Stimulated activated naive B cell treated with anti-CD40 and anti-IgM and Interleukin-4, amounts not matched to agents 10 μg/mL and 1 μg/mL and 100 μg/mL, for 72 hours (primary cell): ENCODE measurements at regions not wholly inside any gene's neighbourhood (a gene's known extent, or its start where the extent isn't known, plus 50 kb on each side); places are given as distances from the start of the nearest gene placed in this dataset.

Experiments
- ATAC-seq, 2 donors: fragments of 150-1000 bp; cut with Tn5 transposase; replicated peaks; 2 replicates each; pipeline ENCODE4 v1.10.0; 2021; ENCODE audit warnings: moderate library complexity in 1 of 2
- DNase-seq: peaks from one replicate; pipeline ENCODE4 v3.0.0; 2021
- H3K27ac Mint-ChIP-seq: one replicate; pipeline ENCODE4 v1.8.0; 2022; ENCODE audit warnings: mild to moderate bottlenecking, mixed read lengths
- H3K27me3 Mint-ChIP-seq, 2 donors: one replicate each; pipeline ENCODE4 v1.8.0; 2022; ENCODE audit warnings: mixed read lengths in 2 of 2
- H3K36me3 Mint-ChIP-seq, 2 donors: one replicate each; pipeline ENCODE4 v1.8.0; 2022; ENCODE audit warnings: mixed read lengths in 2 of 2, mild to moderate bottlenecking in 1 of 2
- H3K4me1 Mint-ChIP-seq, 2 donors: one replicate each; pipeline ENCODE4 v1.8.0; 2022; ENCODE audit warnings: mixed read lengths in 2 of 2, mild to moderate bottlenecking in 1 of 2
- H3K4me3 Mint-ChIP-seq, 2 donors: one replicate each; pipeline ENCODE4 v1.8.0; 2022; ENCODE audit warnings: mild to moderate bottlenecking in 2 of 2, mixed read lengths in 2 of 2, moderate library complexity in 1 of 2
- H3K9me3 Mint-ChIP-seq, 2 donors: one replicate each; pipeline ENCODE4 v1.8.0; 2022; ENCODE audit warnings: mixed read lengths in 2 of 2, mild to moderate bottlenecking in 1 of 2

- peaks cover 4% of the 10 kb centered on the region in 2 donors for H3K9me3 Mint-ChIP-seq
- no peak for ATAC-seq
- no peaks in the 10 kb centered on the region for H3K4me1 Mint-ChIP-seq
- no peak overlapping the region for H3K4me3 Mint-ChIP-seq
- no peaks in the 10 kb centered on the region for H3K27me3 Mint-ChIP-seq
- no peak for DNase-seq
- H3K36me3 Mint-ChIP-seq: no peaks in the 10 kb centered on the region
- H3K27ac Mint-ChIP-seq: no peak overlapping the region
Observed at GRCh38 chr2:34311816-34312215, 712.7 kb upstream of the FAM98A start.

DNA sequence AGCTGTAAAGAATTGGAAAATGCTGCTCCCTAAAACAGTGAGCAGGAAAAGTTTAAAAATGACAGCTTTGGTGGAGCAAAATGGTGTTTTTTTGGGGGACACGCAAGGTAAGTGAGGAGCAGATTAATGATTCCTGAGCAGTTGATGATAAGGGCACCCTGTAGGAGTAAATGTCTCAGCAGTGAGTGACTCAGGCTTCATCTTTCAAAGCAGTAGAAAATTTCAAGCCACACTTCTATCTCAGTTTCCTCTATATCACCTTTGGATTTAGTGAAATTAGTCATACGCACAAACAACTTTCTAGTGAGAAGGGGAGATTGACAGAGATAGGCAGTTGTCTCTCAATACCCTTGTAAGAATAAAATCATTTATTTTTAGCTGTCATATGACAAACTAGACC is 709.0 kb upstream of the FAM98A start:
- H3K36me3 Mint-ChIP-seq: no peaks in the 10 kb centered on the region
- DNase-seq (no peak), ATAC-seq (no peak)
- no peaks in the 10 kb centered on the region for H3K4me1 Mint-ChIP-seq
- H3K4me3 Mint-ChIP-seq: no peak overlapping the region
- no peaks in the 10 kb centered on the region for H3K27me3 Mint-ChIP-seq
- peaks cover 4 to 6% of the 10 kb centered on the region in 2 donors for H3K9me3 Mint-ChIP-seq
- no peak overlapping the region for H3K27ac Mint-ChIP-seq

DNA sequence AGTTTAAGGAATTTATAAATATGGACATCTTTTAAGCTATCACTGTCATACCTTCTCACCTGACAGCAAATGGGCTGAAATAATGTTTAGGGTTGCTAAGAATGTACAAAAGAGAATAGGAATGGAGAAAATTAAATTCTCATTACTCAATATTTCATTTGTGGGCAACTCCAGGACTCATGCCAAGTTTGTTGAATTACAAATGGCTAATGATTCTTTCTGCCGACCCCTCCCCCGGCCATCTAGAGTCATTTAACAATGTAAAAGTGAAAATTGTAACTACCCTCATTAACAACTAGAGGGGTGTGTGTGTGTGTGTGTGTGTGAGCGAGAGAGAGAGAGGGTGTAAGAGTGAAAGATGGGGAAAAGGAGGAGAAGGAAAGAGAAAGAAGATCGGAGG is 708.5 kb upstream of the FAM98A start:
- no peaks in the 10 kb centered on the region for H3K36me3 Mint-ChIP-seq
- ATAC-seq: no peak
- no peaks in the 10 kb centered on the region for H3K27me3 Mint-ChIP-seq
- H3K27ac Mint-ChIP-seq: no peak overlapping the region
- DNase-seq: no peak
- H3K9me3 Mint-ChIP-seq: peaks cover 4 to 6% of the 10 kb centered on the region in 2 donors
- H3K4me1 Mint-ChIP-seq: no peaks in the 10 kb centered on the region
- no peak overlapping the region for H3K4me3 Mint-ChIP-seq

DNA sequence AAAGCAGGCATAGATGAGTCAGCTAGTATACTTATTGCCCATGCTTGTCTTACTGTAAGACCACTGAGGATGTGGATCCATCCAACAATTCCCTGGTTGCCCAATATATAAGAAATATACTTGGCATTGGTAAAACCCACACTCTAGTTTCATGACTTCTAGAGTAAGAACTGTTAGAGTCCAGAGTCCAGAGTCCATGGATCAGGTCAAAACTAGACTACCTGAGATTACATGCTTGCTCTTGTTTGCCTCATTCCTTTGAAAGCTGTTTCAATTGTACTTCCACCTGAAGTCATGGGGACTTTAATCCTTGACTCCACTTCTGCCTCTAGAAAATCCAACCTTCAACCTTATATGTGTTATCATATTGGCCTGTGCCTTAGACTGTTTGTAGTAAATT is 707.6 kb upstream of the FAM98A start:
- Mint-ChIP-seq H3K9me3 (peaks cover 3 to 4% of the 10 kb centered on the region in 2 donors), H3K4me3 (no peak overlapping the region), H3K36me3 (no peaks in the 10 kb centered on the region), H3K4me1 (no peaks in the 10 kb centered on the region), H3K27me3 (no peaks in the 10 kb centered on the region), H3K27ac (no peak overlapping the region)
- DNase-seq (no peak), ATAC-seq (no peak)

DNA sequence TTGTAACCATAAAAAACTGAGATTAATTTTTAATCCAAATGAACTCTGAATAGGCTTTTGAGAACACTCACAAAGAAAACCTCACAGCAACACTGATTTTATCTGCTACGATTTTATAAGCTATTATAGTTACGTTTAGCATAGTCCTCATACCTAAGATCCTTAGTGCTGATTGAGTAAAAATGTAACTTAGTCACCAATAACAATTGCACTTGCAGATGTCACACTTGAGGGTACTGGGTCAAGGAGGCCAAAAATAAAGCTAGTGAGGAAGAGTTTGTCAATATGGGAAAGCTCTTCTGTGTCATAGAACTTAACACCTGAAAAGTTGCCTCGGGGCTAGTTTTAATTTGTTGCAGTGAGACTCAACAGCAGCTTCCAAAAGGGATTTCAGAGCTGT is 706.5 kb upstream of the FAM98A start:
- H3K9me3 Mint-ChIP-seq: peaks cover 3 to 4% of the 10 kb centered on the region in 2 donors
- no peak overlapping the region for H3K27ac Mint-ChIP-seq
- no peak overlapping the region for H3K4me3 Mint-ChIP-seq
- ATAC-seq (no peak), DNase-seq (no peak)
- no peaks in the 10 kb centered on the region for H3K27me3 Mint-ChIP-seq
- no peaks in the 10 kb centered on the region for H3K4me1 Mint-ChIP-seq
- H3K36me3 Mint-ChIP-seq: no peaks in the 10 kb centered on the region

DNA sequence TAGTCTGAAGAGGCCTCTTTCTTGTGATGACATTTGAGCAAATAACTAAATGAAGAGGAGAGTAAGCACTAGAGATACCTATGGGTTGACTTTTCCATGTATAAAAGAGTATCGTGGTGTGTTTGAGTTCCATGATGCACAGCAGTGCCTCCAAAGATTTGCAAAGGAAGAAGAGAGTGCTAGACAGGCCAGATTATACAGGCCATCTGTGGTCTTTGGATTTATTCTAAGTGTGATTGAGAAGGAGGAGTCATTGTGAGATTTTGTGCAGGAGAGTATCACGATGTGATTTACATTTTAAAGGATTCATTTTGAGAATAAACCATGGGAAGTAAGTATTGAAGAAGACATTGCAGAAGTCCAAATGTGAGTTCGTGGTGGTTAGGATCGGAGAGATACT is 695.9 kb upstream of the FAM98A start:
- H3K4me1 Mint-ChIP-seq: no peaks in the 10 kb centered on the region
- no peak for ATAC-seq
- H3K27me3 Mint-ChIP-seq: no peaks in the 10 kb centered on the region
- DNase-seq: no peak
- no peak overlapping the region for H3K4me3 Mint-ChIP-seq
- H3K9me3 Mint-ChIP-seq: peaks cover 0 to 2% of the 10 kb centered on the region in 2 donors
- no peaks in the 10 kb centered on the region for H3K36me3 Mint-ChIP-seq
- no peak overlapping the region for H3K27ac Mint-ChIP-seq

DNA sequence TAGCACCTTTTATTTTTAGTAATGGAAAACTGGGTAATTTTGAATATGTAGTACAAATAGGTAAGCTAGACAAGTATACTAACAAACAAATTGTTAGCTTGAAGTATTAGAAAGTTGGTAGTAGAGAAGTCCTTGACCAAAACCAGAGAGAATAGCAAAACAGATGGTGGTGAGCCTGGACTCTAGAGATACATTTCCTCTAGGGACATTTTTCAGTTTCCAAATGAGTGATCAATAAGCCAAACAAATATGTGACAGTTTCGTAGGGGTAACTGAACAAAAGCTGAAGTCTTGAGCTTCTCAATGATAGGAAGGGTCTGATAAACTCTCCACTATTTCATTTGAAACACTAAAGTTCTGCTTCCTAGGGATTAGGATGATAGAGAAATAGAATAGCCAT is 692.0 kb upstream of the FAM98A start:
- Mint-ChIP-seq H3K27me3 (no peaks in the 10 kb centered on the region), H3K4me1 (no peaks in the 10 kb centered on the region)

DNA sequence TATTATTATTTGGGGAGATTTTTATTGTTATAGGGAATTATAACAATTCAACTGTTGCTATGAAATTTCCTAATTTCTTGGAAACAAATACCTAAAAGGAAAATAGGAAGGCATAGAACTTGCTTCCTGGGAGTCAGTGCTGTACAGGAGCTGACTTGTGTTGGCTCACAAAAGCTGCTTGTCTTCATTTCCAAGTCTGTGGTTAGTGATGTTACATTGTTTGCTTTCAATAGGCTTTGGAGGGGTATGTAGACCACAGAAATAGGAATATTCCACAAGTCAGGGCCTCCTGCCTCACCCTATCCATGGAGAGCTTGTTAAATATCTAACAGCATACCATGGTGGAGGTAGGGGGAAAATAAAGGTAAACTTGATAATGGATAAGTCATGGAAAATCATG is 688.9 kb upstream of the FAM98A start:
- no peak for ATAC-seq
- no peak overlapping the region for H3K27ac Mint-ChIP-seq
- no peak overlapping the region for H3K4me3 Mint-ChIP-seq
- H3K36me3 Mint-ChIP-seq: no peaks in the 10 kb centered on the region
- H3K4me1 Mint-ChIP-seq: no peaks in the 10 kb centered on the region
- no peak for DNase-seq
- H3K9me3 Mint-ChIP-seq: peaks cover 6 to 7% of the 10 kb centered on the region in 2 donors
- no peaks in the 10 kb centered on the region for H3K27me3 Mint-ChIP-seq

More for the DNA sequence above, 692.0 kb upstream of the FAM98A start:
- no peak overlapping the region for H3K27ac Mint-ChIP-seq
- DNase-seq (no peak), ATAC-seq (no peak)
- H3K9me3 Mint-ChIP-seq: peaks cover 0 to 1% of the 10 kb centered on the region in 2 donors
- H3K4me3 Mint-ChIP-seq: no peak overlapping the region
- H3K36me3 Mint-ChIP-seq: no peaks in the 10 kb centered on the region

DNA sequence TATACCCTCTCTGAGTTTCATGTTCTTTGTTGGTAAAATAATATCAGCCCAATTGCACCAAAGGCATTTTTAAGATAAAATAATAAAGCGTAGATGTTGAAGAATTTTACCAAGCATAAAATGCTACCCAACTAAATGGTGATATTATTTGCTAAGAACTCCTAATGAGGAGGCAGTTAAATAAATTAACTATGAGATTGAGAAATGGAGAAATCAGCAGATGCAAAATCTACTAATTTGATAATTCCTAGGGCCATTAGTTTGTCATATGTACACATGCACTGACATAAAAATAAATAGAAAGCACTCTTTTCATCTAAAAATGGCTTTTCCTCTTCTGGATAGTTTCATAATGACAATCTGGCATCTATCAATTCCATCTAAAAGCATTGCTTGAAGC is 681.5 kb upstream of the FAM98A start:
- no peaks in the 10 kb centered on the region for H3K27me3 Mint-ChIP-seq
- H3K36me3 Mint-ChIP-seq: no peaks in the 10 kb centered on the region
- H3K4me3 Mint-ChIP-seq: no peak overlapping the region
- H3K4me1 Mint-ChIP-seq: no peaks in the 10 kb centered on the region
- DNase-seq (no peak), ATAC-seq (no peak)
- H3K9me3 Mint-ChIP-seq: peaks cover 11 to 12% of the 10 kb centered on the region in 2 donors
- H3K27ac Mint-ChIP-seq: no peak overlapping the region

DNA sequence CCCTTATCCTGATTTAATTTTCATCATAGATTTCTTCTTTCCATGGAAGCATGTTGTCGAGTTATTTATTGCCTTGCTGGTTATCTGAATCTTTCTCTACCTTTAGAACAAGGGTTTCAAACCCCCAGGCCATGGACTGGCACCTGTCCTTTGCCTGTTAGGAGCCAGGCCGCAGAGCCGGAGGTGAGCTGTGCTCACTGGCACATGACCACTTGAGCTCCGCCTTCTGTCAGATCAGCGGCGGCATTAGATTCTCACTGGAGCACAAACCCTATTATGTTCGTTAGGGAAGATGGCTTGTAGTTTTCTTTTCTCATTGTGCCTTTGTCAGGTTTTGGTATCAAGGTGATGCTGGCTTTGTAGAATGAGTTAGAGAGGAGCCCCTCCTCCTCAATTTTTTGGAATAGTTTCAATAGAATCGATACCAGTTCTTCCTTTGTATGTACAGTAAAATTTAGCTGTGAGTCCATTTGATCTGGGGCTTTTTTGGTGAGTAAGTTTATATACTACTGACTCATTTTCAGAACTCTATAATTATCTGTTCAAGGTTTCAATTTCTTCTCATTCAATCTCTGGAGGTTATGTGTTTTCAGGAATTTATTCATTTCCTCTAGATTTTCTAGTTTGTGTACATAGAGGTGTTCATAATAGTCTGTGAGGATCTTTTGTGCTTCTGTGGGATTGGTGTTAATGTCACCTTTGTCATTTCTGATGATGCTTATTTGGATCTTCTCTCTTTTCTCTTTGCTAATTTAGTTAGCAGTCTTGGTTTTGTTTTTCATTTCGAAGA is 668.0 kb upstream of the FAM98A start:
- H3K36me3 Mint-ChIP-seq: no peaks in the 10 kb centered on the region
- peaks cover 0 to 14% of the 10 kb centered on the region in 2 donors for H3K9me3 Mint-ChIP-seq
- ATAC-seq: peak in 1 of 2 donors; percentile 61
- no peaks in the 10 kb centered on the region for H3K4me1 Mint-ChIP-seq
- H3K27me3 Mint-ChIP-seq: no peaks in the 10 kb centered on the region
- H3K27ac Mint-ChIP-seq: no peak overlapping the region
- H3K4me3 Mint-ChIP-seq: no peak overlapping the region
- DNase-seq: no peak

DNA sequence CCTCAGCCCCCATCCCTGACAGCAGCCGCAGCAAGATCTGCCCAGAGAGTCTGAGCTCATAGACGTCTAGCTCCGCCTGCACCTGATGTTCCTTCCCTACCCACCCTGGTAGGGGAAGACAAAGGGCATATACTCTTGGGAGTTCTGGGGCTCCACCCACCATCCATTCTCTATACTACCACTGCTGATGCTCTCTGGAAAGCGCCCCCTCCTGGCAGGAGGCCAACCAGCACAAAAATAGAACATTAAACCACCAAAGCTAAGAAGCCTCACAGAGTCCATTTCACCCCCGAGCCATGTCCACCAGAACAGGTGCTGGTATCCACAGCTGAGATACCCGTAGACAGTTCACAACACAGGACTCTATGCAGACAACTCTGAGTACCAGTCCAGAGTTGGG is 662.6 kb upstream of the FAM98A start:
- Mint-ChIP-seq H3K4me3 (no peak overlapping the region), H3K4me1 (no peaks in the 10 kb centered on the region), H3K27me3 (no peaks in the 10 kb centered on the region), H3K27ac (no peak overlapping the region), H3K9me3 (peaks cover 0 to 10% of the 10 kb centered on the region in 2 donors), H3K36me3 (no peaks in the 10 kb centered on the region)
- ATAC-seq: no peak
- DNase-seq: no peak

GRCh38 chr2:34254272-34254878 is 655.3 kb upstream of the FAM98A start:
- H3K9me3 Mint-ChIP-seq: peaks cover 4% of the 10 kb centered on the region in 2 donors
- ATAC-seq: no peak
- no peak overlapping the region for H3K27ac Mint-ChIP-seq
- H3K4me1 Mint-ChIP-seq: no peaks in the 10 kb centered on the region
- H3K36me3 Mint-ChIP-seq: no peaks in the 10 kb centered on the region
- H3K4me3 Mint-ChIP-seq: no peak overlapping the region
- no peak for DNase-seq
- no peaks in the 10 kb centered on the region for H3K27me3 Mint-ChIP-seq

GRCh38 chr2:34252111-34252510 is 653.0 kb upstream of the FAM98A start:
- ATAC-seq (no peak), DNase-seq (no peak)
- no peaks in the 10 kb centered on the region for H3K27me3 Mint-ChIP-seq
- H3K9me3 Mint-ChIP-seq: peaks cover 4% of the 10 kb centered on the region in 2 donors
- no peak overlapping the region for H3K4me3 Mint-ChIP-seq
- H3K27ac Mint-ChIP-seq: no peak overlapping the region
- H3K4me1 Mint-ChIP-seq: no peaks in the 10 kb centered on the region
- no peaks in the 10 kb centered on the region for H3K36me3 Mint-ChIP-seq

DNA sequence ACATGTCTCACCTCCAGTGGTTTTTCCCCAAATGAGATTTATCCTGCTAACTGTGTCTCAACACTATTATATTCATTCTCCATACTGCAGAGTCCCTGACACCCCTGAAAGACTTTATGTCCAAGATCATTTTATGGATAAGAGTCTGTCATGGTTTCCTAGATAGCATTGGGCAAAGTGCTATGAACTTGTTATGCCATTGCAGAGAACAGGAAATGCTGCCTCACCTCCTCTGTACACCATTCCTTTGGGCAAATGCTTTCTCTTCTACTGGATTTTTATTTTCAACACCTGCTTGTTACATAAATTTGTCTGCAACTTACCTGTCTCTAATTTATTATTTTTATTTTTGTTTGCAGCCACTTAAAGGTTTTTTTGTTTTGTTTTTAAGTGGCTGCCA is 652.5 kb upstream of the FAM98A start:
- no peaks in the 10 kb centered on the region for H3K36me3 Mint-ChIP-seq
- no peaks in the 10 kb centered on the region for H3K4me1 Mint-ChIP-seq
- no peak overlapping the region for H3K27ac Mint-ChIP-seq
- H3K4me3 Mint-ChIP-seq: no peak overlapping the region
- no peaks in the 10 kb centered on the region for H3K27me3 Mint-ChIP-seq
- no peak for DNase-seq
- peaks cover 4% of the 10 kb centered on the region in 2 donors for H3K9me3 Mint-ChIP-seq
- ATAC-seq: no peak

DNA sequence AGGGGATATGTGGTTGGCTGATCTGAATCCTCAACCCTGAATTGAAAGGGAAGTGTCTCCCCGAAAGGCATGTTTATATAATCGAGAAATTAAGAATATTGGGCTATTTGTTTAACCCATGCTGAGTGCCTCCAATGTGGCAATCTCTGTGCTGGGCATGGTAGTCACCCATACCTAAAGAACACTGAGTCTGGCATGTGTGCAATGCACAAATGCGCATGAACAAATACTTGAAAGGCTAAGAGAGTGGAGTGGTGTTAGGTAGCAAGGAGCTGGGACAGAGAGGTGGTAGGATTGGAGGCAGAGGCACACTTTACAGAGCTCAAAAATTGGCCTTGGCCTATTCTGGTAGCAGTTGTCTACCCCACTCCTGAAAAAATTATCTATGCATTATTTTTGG is 645.1 kb upstream of the FAM98A start:
- H3K4me3 Mint-ChIP-seq: no peak overlapping the region

More for the DNA sequence above, 645.1 kb upstream of the FAM98A start:
- no peaks in the 10 kb centered on the region for H3K4me1 Mint-ChIP-seq
- H3K9me3 Mint-ChIP-seq: peaks cover 0 to 1% of the 10 kb centered on the region in 2 donors
- H3K27ac Mint-ChIP-seq: no peak overlapping the region
- no peaks in the 10 kb centered on the region for H3K27me3 Mint-ChIP-seq
- ATAC-seq (no peak), DNase-seq (no peak)
- no peaks in the 10 kb centered on the region for H3K36me3 Mint-ChIP-seq
